ENCODE measurements at regions not wholly inside any gene's neighbourhood (a gene's known extent, or its start where the extent isn't known, plus 50 kb on each side); places are given as distances from the start of the nearest gene placed in this dataset.
"Not testable (repeated sequence)": the region's sequence is repeated elsewhere in the genome, so short reads cannot be mapped to it uniquely, and the experiment has no call there.

GRCh38 chr14:86777963-86778602 lies 1214.9 kb downstream of the GALC start (continued):
- TF ChIP-seq CTCF (conservative IDR thresholded peaks at IDR 0.05; ENCODE audit: low read depth in 2 of 2) (no peak), POLR2AphosphoS5 (IDR thresholded peaks at IDR 0.05; ENCODE audit: low read depth) (no peak), ETS1 (IDR thresholded peaks at IDR 0.05) (no peak), EZH2phosphoT487 (IDR thresholded peaks at IDR 0.05; ENCODE audit: unreplicated experiment) (no peak), STAT1 (IDR thresholded peaks at IDR 0.05; ENCODE audit: unreplicated experiment) (no peak), EZH2 (IDR thresholded peaks at IDR 0.05; ENCODE audit: low read depth, unreplicated experiment) (no peak), CREB1 (CRISPR knock-in tag; IDR thresholded peaks at IDR 0.05; ENCODE audit: low read depth) (no peak), NANOG (IDR thresholded peaks at IDR 0.05; ENCODE audit: borderline replicate concordance) (no peak), ZNF331 (CRISPR knock-in tag; IDR thresholded peaks at IDR 0.05; ENCODE audit: low read depth) (no peak)

GRCh38 chr14:86775896-86776295 lies 1217.1 kb downstream of the GALC start:
- not testable (repeated sequence) for ATAC-seq; H3K4me1 ChIP-seq (ENCODE audit: insufficient read depth); DNase-seq (ENCODE audit: low spot score); H3K4me1 Mint-ChIP-seq; H3K36me3 ChIP-seq (ENCODE audit: insufficient read depth); H3K27ac Mint-ChIP-seq; H3K79me2 ChIP-seq (replicated peaks; ENCODE audit: insufficient read depth); H3K4me2 ChIP-seq; H3K4me3 ChIP-seq; H3F3A ChIP-seq (replicated peaks; ENCODE audit: low read depth); H3K4me3 Mint-ChIP-seq; H2AFZ ChIP-seq; H3K27me3 ChIP-seq (ENCODE audit: insufficient read depth); H3K9me2 ChIP-seq (ENCODE audit: insufficient read depth); H3K36me3 Mint-ChIP-seq (ENCODE audit: low read depth); H4K20me1 ChIP-seq (replicated peaks; ENCODE audit: insufficient read depth); H3K27me3 Mint-ChIP-seq (ENCODE audit: insufficient read depth, low read depth, poor library complexity); H3K27ac ChIP-seq (ENCODE audit: low read depth)
- H3K9me3 Mint-ChIP-seq = peaks cover 13% of the 10 kb centered on the region

- H3K27ac Mint-ChIP-seq = no peak overlapping the region
- Histone ChIP-seq H3K27me3 (ENCODE audit: insufficient read depth) (no peaks in the 10 kb centered on the region), H3K4me1 (ENCODE audit: insufficient read depth) (no peaks in the 10 kb centered on the region), H3K4me3 (no peak overlapping the region), H3K4me2 (no peak overlapping the region), H3K9me2 (ENCODE audit: insufficient read depth) (no peaks in the 10 kb centered on the region), H3K79me2 (replicated peaks; ENCODE audit: insufficient read depth) (no peaks in the 10 kb centered on the region), H2AFZ (peak overlapping the region; percentile 84; the same call in 1 of the 2 replicates), H3F3A (replicated peaks; ENCODE audit: low read depth) (no peaks in the 10 kb centered on the region), H4K20me1 (replicated peaks; ENCODE audit: insufficient read depth) (no peaks in the 10 kb centered on the region), H3K27ac (ENCODE audit: low read depth) (no peak overlapping the region), H3K36me3 (ENCODE audit: insufficient read depth) (no peaks in the 10 kb centered on the region)
- no peak for ATAC-seq
- peaks cover 9% of the 10 kb centered on the region; the same call in 2 of the 3 replicates for H3K36me3 Mint-ChIP-seq (ENCODE audit: low read depth)
- no peak for DNase-seq (ENCODE audit: low spot score)
- H3K27me3 Mint-ChIP-seq (ENCODE audit: insufficient read depth, low read depth, poor library complexity) = peaks cover 2% of the 10 kb centered on the region
- H3K4me1 Mint-ChIP-seq = no peaks in the 10 kb centered on the region
- H3K9me3 Mint-ChIP-seq = peaks cover 13% of the 10 kb centered on the region
- no peak overlapping the region for H3K4me3 Mint-ChIP-seq
- TF ChIP-seq EZH2phosphoT487 (IDR thresholded peaks at IDR 0.05; ENCODE audit: unreplicated experiment) (no peak), REST (IDR thresholded peaks at IDR 0.05; ENCODE audit: unreplicated experiment) (no peak), ETS1 (IDR thresholded peaks at IDR 0.05) (no peak)
Measured at GRCh38 chr14:86774916-86775315, 1218.1 kb downstream of the GALC start.

All from GM23338 (cell line).